CMK (cell line): ENCODE measurements at regions not wholly inside any gene's neighbourhood (a gene's known extent, or its start where the extent isn't known, plus 50 kb on each side); places are given as distances from the start of the nearest gene placed in this dataset.
"Not testable (repeated sequence)": the region's sequence is repeated elsewhere in the genome, so short reads cannot be mapped to it uniquely, and the experiment has no call there.

Experiments
- DNase-seq: peaks from one replicate; pipeline ENCODE4 v3.0.0-alpha.2; 2010; ENCODE audit warnings: low read depth

DNA sequence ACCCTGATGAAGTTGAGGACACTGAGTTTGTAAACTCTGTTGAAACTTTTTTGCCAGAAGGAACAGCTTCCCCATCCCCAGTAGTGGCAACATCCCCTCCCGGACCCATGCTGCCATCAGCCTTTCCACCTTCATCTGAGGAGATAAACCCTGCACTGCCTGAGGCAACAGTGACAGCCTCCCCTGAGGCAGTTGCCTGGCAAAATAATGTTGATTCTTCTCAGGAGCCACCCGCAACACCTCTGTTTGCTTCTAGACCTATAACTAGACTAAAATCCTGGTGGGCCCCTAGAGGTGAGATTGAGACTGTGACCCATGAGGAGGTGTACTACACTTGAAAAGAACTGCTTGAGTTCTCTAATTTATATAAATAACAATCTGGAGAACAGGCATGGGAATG lies 597.6 kb upstream of the NR3C2 start:
- not testable (repeated sequence) for DNase-seq

DNA sequence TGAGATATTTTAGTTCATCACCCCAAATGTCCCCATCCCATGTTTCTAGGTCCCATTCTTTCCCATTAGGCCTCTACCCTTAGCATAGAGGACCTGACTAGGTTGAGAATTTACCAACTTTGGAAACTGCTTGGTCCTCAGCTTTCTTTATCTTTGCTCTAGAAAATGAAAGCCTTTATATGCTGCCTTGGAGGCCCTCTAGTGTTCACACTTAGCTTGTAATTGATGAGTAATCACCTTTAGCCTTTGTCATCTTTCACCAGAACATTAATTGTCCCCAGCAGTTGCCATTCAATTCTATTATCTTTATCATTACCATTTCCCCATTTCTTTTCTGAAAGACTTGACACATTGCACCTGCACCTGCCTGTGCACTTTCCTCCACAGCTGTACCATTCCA lies 589.2 kb upstream of the NR3C2 start:
- no peak for DNase-seq

GRCh38 chr4:149029056-149029651 lies 586.9 kb upstream of the NR3C2 start:
- no peak for DNase-seq

DNA sequence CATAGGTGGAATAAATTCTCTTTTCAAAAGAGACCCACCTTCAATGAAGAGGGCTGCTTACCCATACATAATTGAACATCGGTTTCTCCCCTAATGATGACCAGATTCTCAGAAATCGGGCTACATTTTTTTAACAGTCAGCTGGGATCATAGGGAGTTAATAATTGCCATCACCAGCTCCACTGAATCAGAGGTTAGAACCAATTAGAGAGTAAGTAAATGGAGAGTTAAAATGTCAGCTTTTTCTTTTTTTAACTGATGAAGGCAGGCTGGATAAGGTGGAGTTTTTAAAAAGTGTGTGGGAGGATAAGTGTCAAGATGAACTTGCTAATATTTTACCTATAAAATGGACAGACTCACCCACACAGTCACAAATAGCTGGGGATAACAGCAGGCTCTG lies 584.5 kb upstream of the NR3C2 start:
- no peak for DNase-seq

DNA sequence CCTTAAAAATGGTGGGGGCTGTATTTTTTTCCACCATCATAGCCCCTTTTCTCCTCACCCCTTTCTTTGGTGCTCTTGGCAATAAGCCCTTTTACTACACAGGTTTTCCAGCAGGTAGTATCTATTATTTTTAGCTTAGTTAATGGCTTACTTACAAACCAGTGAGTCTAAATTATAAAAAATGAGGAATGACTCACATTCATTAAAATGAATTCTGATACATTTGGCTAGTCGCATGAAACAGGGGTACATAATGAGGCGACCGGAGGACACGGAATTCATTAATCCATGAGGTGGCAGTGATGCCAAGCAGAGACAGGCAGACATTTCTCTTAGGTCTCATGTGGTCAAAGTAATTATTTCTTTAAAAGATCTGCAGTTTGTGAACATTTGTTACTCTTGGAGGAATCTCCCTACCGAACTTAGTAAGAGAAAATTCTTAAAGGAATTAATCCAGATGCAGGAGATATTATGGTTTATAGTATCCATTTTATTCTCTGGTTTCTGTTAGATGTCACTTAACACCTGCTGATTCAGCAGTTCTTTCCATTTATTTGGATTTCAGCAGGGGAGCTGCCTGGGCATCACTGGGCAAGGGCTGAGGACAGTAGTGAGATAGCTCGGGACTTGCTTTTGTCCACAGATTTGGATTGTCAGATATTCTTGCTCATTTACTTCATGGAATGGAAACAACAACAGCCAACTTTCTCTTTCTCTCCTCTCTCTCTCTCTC lies 575.0 kb upstream of the NR3C2 start:
- DNase-seq = no peak

- DNase-seq = no peak
Observed at GRCh38 chr4:149009223-149009622, 567.0 kb upstream of the NR3C2 start.

DNA sequence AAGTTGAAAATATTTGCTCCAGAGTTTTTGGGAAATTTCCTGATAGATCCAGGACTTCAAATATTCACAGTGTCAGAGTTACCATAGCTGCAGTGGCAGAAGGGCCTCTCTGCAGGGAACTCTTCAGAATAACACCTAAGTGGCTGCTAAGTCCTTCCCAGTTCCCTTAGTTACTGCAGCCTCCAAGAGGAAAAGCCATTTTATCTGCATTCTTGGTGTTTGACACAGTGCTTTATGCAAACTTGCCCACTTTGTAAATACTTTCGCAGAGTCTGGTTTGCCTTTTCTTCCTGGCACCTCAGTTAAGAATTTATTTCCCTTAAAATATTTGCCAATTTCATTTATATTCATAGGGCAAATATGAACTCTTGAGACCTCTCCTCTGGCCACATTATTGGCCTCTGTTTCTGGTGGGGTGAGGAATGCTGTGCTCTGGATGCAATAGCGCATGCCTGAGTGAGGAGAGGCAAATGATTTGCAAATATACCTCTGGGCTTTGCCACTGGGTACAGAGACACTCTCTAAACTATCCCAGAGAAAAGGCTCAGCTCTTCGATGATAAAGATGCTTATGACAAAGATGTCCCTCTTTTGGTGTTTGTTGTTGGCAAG lies 566.3 kb upstream of the NR3C2 start:
- DNase-seq = no peak

DNA sequence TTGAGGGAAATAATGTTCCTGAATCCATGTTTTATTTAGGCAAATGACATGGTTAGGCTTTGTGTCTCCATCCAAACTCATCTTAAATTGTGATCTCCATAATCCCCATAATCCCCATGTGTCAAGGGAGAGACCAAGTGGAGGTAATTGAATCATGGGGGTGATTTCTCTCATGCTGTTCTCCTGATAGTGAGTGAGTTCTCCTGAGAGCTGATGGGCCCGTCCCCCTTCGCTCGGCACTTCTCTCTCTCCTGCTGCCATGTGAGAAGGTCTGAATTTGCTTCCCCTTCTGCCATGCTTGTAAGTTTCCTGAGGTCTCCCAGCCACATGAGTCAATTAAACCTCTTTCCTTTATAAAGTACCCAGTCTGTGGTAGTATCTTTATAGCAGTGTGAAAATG lies 563.0 kb upstream of the NR3C2 start:
- no peak for DNase-seq

- no peak for DNase-seq
Observed at GRCh38 chr4:148999924-149000323, 557.7 kb upstream of the NR3C2 start.

DNA sequence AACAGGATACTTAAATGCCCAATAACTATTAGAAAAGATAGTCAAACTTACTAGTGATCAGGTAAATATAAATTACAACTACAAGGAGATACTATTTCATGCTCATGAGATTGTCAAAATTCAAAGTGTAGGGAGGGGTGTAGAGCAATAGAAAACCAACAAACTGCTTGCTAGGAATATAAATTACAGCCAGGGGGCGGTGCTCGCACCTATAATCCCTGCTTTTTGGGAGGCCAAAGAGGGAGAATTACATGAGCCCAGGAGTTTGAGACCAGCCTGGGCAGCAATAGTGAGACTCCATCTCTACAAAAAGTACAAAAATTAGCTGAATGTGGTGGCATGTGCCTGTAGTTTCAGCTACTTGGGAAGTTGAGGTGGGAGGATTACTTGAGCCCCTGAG lies 556.5 kb upstream of the NR3C2 start:
- no peak for DNase-seq

- no peak for DNase-seq
Observed at GRCh38 chr4:148986951-148987350, 544.7 kb upstream of the NR3C2 start.

DNA sequence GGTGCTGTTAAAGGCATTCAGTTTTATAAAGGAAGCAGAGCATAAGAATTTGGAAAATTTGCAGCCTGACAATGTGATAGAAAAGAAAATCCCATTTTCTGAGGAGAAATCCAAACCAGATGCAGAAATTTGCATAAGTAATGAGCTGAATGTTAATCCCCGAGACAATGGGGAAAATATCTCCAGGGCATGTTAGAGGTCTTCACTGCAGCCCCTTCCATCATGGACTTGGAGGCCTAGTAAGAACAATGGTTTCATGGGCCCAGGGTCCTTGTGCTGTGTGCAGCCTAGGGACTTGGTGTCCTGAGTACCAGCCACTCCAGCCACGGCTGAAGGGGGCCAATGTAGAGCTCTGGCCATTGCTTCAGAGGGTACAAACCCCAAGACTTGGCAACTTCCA lies 542.7 kb upstream of the NR3C2 start:
- no peak for DNase-seq

GRCh38 chr4:148982200-148982599 lies 540.0 kb upstream of the NR3C2 start:
- no peak for DNase-seq

DNA sequence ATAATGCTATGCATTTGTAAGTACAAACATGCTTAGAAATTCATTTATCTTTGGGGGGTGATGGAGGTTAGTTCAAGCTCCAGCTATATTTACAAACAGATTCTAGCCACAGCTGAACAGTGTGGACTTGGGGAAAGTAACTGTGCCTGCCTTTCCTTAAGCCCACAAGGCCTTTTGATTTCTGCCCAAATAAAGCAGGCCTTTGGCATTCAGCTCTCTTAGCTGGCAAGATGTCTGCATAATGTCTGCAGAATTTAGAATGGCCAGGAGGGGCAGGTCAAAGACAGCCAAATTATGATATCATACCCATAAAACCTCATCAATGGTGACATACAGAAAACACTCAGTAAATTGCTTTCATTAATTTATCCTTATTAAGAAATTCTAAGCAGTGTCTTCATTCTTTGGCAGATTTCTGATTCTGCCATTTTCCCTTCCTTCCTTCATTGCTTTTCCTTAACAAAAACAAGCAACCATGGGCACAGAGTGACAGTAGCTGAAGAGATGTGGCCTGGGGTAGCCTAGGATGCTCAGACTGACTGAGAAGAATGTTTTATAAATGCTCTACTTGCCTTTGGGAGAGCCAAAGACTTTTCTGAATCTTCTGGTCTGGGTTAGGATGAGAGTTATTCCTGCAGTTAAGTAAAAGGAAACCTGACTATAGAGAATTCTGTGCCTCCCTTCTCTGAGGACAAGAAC lies 538.7 kb upstream of the NR3C2 start:
- no peak for DNase-seq

GRCh38 chr4:148978301-148978700 lies 536.1 kb upstream of the NR3C2 start:
- DNase-seq = no peak

GRCh38 chr4:148975464-148975863 lies 533.2 kb upstream of the NR3C2 start:
- DNase-seq = no peak

GRCh38 chr4:148965080-148965479 lies 522.9 kb upstream of the NR3C2 start:
- DNase-seq = no peak

GRCh38 chr4:148964456-148964855 lies 522.2 kb upstream of the NR3C2 start:
- no peak for DNase-seq

DNA sequence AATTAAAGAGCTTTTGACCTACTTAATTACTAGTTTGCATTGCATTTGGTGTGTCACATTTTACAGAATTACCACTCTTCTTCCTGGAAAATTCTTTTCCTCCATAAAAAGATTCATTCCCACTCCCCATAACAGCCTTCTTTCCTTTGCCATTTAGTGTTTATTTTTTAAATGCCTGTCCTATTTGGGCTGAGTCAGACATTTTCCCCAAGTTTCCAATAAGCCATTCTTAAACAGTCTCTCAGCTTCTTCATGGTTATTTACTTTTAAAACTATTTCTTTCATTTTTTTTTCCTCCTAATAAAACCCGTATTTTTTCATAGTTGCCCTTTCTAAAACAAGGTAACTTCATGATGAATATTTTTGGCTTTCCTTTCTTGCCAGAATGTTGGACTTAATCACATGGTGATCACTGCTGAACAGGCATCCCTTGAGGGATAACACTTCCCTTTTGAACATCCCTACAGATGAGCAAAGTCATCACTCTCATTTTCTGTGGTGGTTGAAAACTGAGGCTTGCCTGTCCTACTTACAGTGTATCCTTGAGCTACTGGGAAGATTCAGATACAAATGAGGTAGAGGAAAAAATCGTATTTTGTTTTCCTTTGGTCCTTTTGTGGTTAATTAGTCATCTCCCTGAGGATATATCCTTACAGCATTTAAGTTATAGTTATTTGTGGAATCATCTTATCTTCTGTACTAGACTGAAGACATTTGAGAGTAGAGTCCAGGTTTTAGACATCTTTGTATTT lies 520.5 kb upstream of the NR3C2 start:
- no peak for DNase-seq

GRCh38 chr4:148961526-148961925 lies 519.3 kb upstream of the NR3C2 start:
- no peak for DNase-seq

GRCh38 chr4:148958317-148958716 lies 516.1 kb upstream of the NR3C2 start:
- DNase-seq = no peak

DNA sequence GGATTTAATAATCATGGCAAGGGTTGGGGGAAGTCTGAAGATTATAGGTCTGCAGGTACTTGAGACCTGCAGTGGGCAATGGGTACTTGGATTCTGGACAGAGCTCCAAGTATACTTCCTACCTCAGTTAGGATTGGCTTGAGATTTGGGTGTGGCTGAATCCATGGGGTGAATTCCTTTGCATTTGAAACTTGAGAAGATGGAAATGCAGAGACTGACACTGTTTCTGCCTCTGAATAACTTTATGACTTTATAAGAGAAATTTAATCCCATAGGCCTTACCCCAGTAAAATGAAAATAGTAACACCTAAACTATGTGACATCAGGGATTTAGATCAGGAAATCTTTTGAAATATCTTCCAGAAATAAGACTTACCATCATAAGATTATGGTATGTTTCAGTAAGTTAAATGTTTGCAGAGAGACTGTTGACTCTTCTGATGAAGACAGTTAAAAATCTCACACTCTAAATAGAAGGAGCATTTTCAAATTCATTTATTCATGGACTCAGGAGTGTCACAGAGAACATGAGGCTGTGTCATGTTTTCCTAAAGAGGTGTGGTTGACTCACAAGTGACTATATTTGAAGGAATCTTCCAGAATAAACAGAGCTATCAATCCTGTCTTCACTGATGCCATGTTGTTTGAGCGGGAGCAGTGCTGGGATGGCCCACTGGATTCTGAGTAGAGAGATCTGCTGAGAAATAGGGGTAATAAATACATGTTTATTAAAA lies 513.5 kb upstream of the NR3C2 start:
- no peak for DNase-seq
